Endothelial cell of umbilical vein (primary cell): ENCODE measurements at regions not wholly inside any gene's neighbourhood (a gene's known extent, or its start where the extent isn't known, plus 50 kb on each side); places are given as distances from the start of the nearest gene placed in this dataset.

Experiments used
- BruUV-seq: library from RNA; stranded (reverse); fragments of 400-500 nt; replicated peaks from 2 replicates; lab custom pipeline; 2021; lab: Mats Ljungman, UMichigan
- CTCF ChIA-PET: fragments of 300-600, 350-600 bp; sonication (Branson Sonifier 250); formaldehyde crosslinking; loops from one replicate; lab custom pipeline; 2021; ENCODE audit warnings: antibody characterized with exemption, inconsistent platforms; lab: Charles Lee
- POLR2A ChIA-PET: fragments of 300-600, 350-600 bp; sonication (Branson Sonifier 250); formaldehyde crosslinking; loops from one replicate; lab custom pipeline; 2021; ENCODE audit warnings: antibody characterized with exemption, inconsistent platforms; lab: Charles Lee
- DNase-seq: peaks from one replicate; pipeline ENCODE4 v3.0.0-alpha.2; 2011; ENCODE audit warnings: low read depth, low spot score
- FAIRE-seq: peaks from 2 replicates; lab custom pipeline; 2011; peaks lifted over from hg19 to GRCh38; lab: Jason Lieb, UNC
- H2AFZ ChIP-seq: 2 replicates; pipeline ENCODE4 v1.6.0; 2012; ENCODE audit warnings: low read depth, low read length, control low read depth, inconsistent platforms
- H3K27ac ChIP-seq: 2 replicates; pipeline ENCODE4 v1.5.1; 2011; ENCODE audit warnings: low read depth, mild to moderate bottlenecking, control low read depth, low read length, moderate library complexity; ENCODE audit not compliant: insufficient read depth
- H3K27me3 ChIP-seq, 2 experiments: 2 replicates each; pipeline versions ENCODE4 v1.6.0 to v1.6.1; 2011; ENCODE audit warnings: low read length in 2 of 2, mixed read lengths in 1 of 2; ENCODE audit not compliant: control insufficient read depth in 2 of 2, insufficient read depth in 2 of 2
- H3K36me3 ChIP-seq, 2 experiments: 2 replicates in 1 of 2; 3 replicates in 1 of 2; pipeline ENCODE4 v1.5.1; 2011; ENCODE audit warnings: low read length in 2 of 2, mild to moderate bottlenecking in 1 of 2, moderate library complexity in 1 of 2; ENCODE audit not compliant: control insufficient read depth in 2 of 2, insufficient read depth in 2 of 2; ENCODE audit errors: extremely low read depth in 1 of 2
- H3K4me1 ChIP-seq: 3 replicates; pipeline ENCODE4 v1.5.1; 2011; ENCODE audit warnings: mild to moderate bottlenecking, low read length; ENCODE audit not compliant: control insufficient read depth, insufficient read depth; ENCODE audit errors: extremely low read depth
- H3K4me2 ChIP-seq: 2 replicates; pipeline ENCODE4 v1.6.1; 2011; ENCODE audit warnings: low read length, control low read depth, mixed read lengths; ENCODE audit not compliant: insufficient read depth
- H3K4me3 ChIP-seq, 3 experiments: fragments of 200-600 bp in 1 of 3; sonication (generic), shearing (Covaris generic) in 1 of 3; replicated peaks in 1 of 3; 2 replicates each; pipeline ENCODE4 v1.5.1; 2011 to 2016; ENCODE audit warnings: control low read depth in 3 of 3, low read length in 3 of 3, mild to moderate bottlenecking in 2 of 3, inconsistent platforms in 1 of 3, low read depth in 1 of 3, moderate library complexity in 1 of 3; ENCODE audit not compliant: insufficient read depth in 1 of 3
- H3K79me2 ChIP-seq: 2 replicates; pipeline ENCODE4 v1.6.0; 2012; ENCODE audit warnings: low read length, inconsistent platforms; ENCODE audit not compliant: control insufficient read depth, insufficient read depth
- H3K9ac ChIP-seq: replicated peaks from 2 replicates; pipeline ENCODE3; 2011; ENCODE audit warnings: low read length, control low read depth; ENCODE audit not compliant: insufficient read depth; ENCODE audit errors: extremely low read depth
- H3K9me1 ChIP-seq: replicated peaks from 3 replicates; pipeline ENCODE4 v1.6.0; 2011; ENCODE audit warnings: mild to moderate bottlenecking, low read length; ENCODE audit not compliant: control insufficient read depth, insufficient read depth; ENCODE audit errors: extremely low read depth
- H3K9me3 ChIP-seq: replicated peaks from 2 replicates; pipeline ENCODE4 v1.5.1; 2012; ENCODE audit warnings: low read length, inconsistent platforms; ENCODE audit not compliant: control insufficient read depth, insufficient read depth
- H4K20me1 ChIP-seq: replicated peaks from 2 replicates; pipeline ENCODE3; 2011; ENCODE audit warnings: mild to moderate bottlenecking, low read length; ENCODE audit not compliant: control insufficient read depth, insufficient read depth; ENCODE audit errors: extremely low read depth
- CTCF ChIP-seq, 2 donors: IDR thresholded peaks; 1 replicate in 1 of 2; 2 replicates in 1 of 2; pipeline ENCODE4 v1.5.1; 2011; ENCODE audit warnings: low read length in 2 of 2, mild to moderate bottlenecking in 2 of 2, moderate library complexity in 2 of 2, control low read depth in 1 of 2, inconsistent platforms in 1 of 2, low read depth in 1 of 2; ENCODE audit not compliant: insufficient read depth in 1 of 2; ENCODE audit errors: extremely low read depth in 1 of 2
- EZH2 ChIP-seq: IDR thresholded peaks from 2 replicates; pipeline ENCODE4 v1.6.1; 2012; ENCODE audit warnings: borderline replicate concordance, low read depth, mild to moderate bottlenecking, moderate library complexity, low read length, inconsistent platforms; ENCODE audit not compliant: severe bottlenecking
- FOS ChIP-seq: IDR thresholded peaks from 2 replicates; pipeline ENCODE4 v1.6.1; 2011; ENCODE audit warnings: mild to moderate bottlenecking, low read length, moderate library complexity, borderline replicate concordance; ENCODE audit not compliant: insufficient read depth
- GATA2 ChIP-seq: IDR thresholded peaks from 2 replicates; pipeline ENCODE4 v1.7.0; 2011; ENCODE audit warnings: low read depth, mild to moderate bottlenecking, moderate library complexity, mixed read lengths, low read length; ENCODE audit not compliant: insufficient read length, insufficient read depth
- JUN ChIP-seq: IDR thresholded peaks from 2 replicates; pipeline ENCODE4 v1.6.1; 2011; ENCODE audit warnings: borderline replicate concordance, low read depth; ENCODE audit not compliant: insufficient read length, insufficient read depth
- MAX ChIP-seq: IDR thresholded peaks from 2 replicates; pipeline ENCODE4 v1.6.1; 2011; ENCODE audit not compliant: insufficient read depth, insufficient read length
- MYC ChIP-seq: IDR thresholded peaks from one replicate; pipeline ENCODE4 v1.6.1; 2011; ENCODE audit warnings: mild to moderate bottlenecking, low read depth, low read length
- POLR2A ChIP-seq: IDR thresholded peaks from 2 replicates; pipeline ENCODE4 v1.6.1; 2012; ENCODE audit warnings: low read depth, mild to moderate bottlenecking, control low read depth, low read length
- POLR2AphosphoS5 ChIP-seq: IDR thresholded peaks from 2 replicates; pipeline ENCODE4 v1.6.1; 2012; ENCODE audit warnings: low read depth, mild to moderate bottlenecking, control low read depth, low read length, moderate library complexity; ENCODE audit not compliant: insufficient read depth
- dilution Hi-C: fragments of 300-500 bp; cut with MboI; formaldehyde crosslinking; loops from one replicate; pipeline ENCODE4 v1.15.0; 2019; ENCODE audit warnings: low sequenced_read_pairs; ENCODE audit not compliant: extremely low pct_ligation_motif_present
- intact Hi-C: fragments of 100-400 bp; cut with micrococcal nuclease; formaldehyde crosslinking; loops from one replicate; pipeline ENCODE4 v1.10.0; 2022

GRCh38 chr12:38477340-38478090 lies 160.9 kb downstream of the ALG10B start:
- DNase-seq (no peak), FAIRE-seq (no peak)
- no TSS peak for BruUV-seq
- Histone ChIP-seq H3K27ac (no peak overlapping the region), H3K9ac (no peak overlapping the region), H3K79me2 (no peaks in the 10 kb centered on the region), H2AFZ (no peak overlapping the region), H4K20me1 (no peaks in the 10 kb centered on the region), H3K9me3 (no peaks in the 10 kb centered on the region), H3K9me1 (no peaks in the 10 kb centered on the region), H3K4me2 (no peak overlapping the region), H3K27me3 (no peaks in the 10 kb centered on the region), H3K4me3 (no peak overlapping the region), H3K36me3 (no peaks in the 10 kb centered on the region), H3K4me1 (no peaks in the 10 kb centered on the region)
- intact Hi-C loops (no loop called here), dilution Hi-C loops (no loop called here)
- CTCF ChIA-PET: no interaction called here
- no peak for TF ChIP-seq GATA2
- no peak for TF ChIP-seq JUN
- TF ChIP-seq POLR2A: no peak
- no peak for TF ChIP-seq MAX
- no peak for TF ChIP-seq EZH2
- TF ChIP-seq MYC: no peak
- TF ChIP-seq FOS: no peak
- no peak for TF ChIP-seq CTCF (IDR thresholded peaks at IDR 0.05; ENCODE audit: extremely low read depth in 1 of 2, insufficient read depth in 1 of 2, low read depth in 1 of 2, low read length in 2 of 2)
- no peak for TF ChIP-seq POLR2AphosphoS5
- POLR2A ChIA-PET: no interaction called here
